Panc1 (cell line): ENCODE measurements at regions not wholly inside any gene's neighbourhood (a gene's known extent, or its start where the extent isn't known, plus 50 kb on each side); places are given as distances from the start of the nearest gene placed in this dataset.

Experiments used
- ATAC-seq: fragments of 200-7000 bp; cut with Tn5 transposase; 2 replicates; pipeline ENCODE4 v1.9.1; 2020; ENCODE audit warnings: mild to moderate bottlenecking, moderate library complexity
- BruUV-seq: library from RNA; stranded (reverse); fragments of 400-500 nt; replicated peaks from 2 replicates; lab custom pipeline; 2021; lab: Mats Ljungman, UMichigan
- CTCF ChIA-PET: fragments of 300-600 bp; sonication (Branson Sonifier 250); formaldehyde crosslinking; loops from one replicate; lab custom pipeline; 2022; ENCODE audit warnings: antibody characterized with exemption; lab: Charles Lee
- POLR2A ChIA-PET: fragments of 300-600 bp; sonication (Branson Sonifier 250); formaldehyde crosslinking; loops from one replicate; lab custom pipeline; 2022; ENCODE audit warnings: antibody characterized with exemption; lab: Charles Lee
- DNase-seq: peaks from one replicate; pipeline ENCODE4 v3.0.0-alpha.2; 2010; ENCODE audit warnings: low read depth, low spot score
- H3K27ac ChIP-seq: 2 replicates; pipeline ENCODE4 v1.5.1; 2011; ENCODE audit warnings: mild to moderate bottlenecking, low read length, inconsistent platforms
- H3K27me3 ChIP-seq: fragments of 200-500 bp; sonication (Bioruptor generic); 2 replicates; pipeline ENCODE4 v1.6.0; 2014; ENCODE audit warnings: low read length, inconsistent platforms; ENCODE audit not compliant: control insufficient read depth, insufficient read depth
- H3K36me3 ChIP-seq: fragments of 200-500 bp; sonication (Bioruptor generic); 2 replicates; pipeline ENCODE4 v1.5.1; 2014; ENCODE audit warnings: inconsistent platforms, mild to moderate bottlenecking, low read length, moderate library complexity; ENCODE audit not compliant: control insufficient read depth, insufficient read depth
- H3K4me1 ChIP-seq: 2 replicates; pipeline ENCODE4 v1.5.1; 2011; ENCODE audit warnings: inconsistent platforms, mild to moderate bottlenecking, low read length, moderate library complexity; ENCODE audit not compliant: control insufficient read depth, insufficient read depth
- H3K4me3 ChIP-seq, 2 experiments: 2 replicates each; pipeline ENCODE4 v1.5.1; 2011 to 2012; ENCODE audit warnings: low read depth in 2 of 2, low read length in 2 of 2, mild to moderate bottlenecking in 2 of 2, inconsistent platforms in 1 of 2, moderate library complexity in 1 of 2
- H3K9me3 ChIP-seq: fragments of 200-500 bp; sonication (Bioruptor generic); 2 replicates; pipeline ENCODE4 v1.5.1; 2014; ENCODE audit warnings: low read depth, mild to moderate bottlenecking, inconsistent platforms, low read length, moderate library complexity; ENCODE audit not compliant: control insufficient read depth, insufficient read depth
- CTCF ChIP-seq: fragments of 450-650 bp; IDR thresholded peaks from 2 replicates; pipeline ENCODE4 v1.5.1; 2017; ENCODE audit warnings: mild to moderate bottlenecking
- POLR2AphosphoS5 ChIP-seq: IDR thresholded peaks from 2 replicates; pipeline ENCODE4 v1.6.1; 2012; ENCODE audit warnings: mild to moderate bottlenecking, low read depth, low read length, moderate library complexity
- REST ChIP-seq, 2 experiments: IDR thresholded peaks; 2 replicates each; pipeline ENCODE4 v1.6.1; 2011 to 2012; ENCODE audit warnings: low read depth in 2 of 2, control low read depth in 1 of 2, low read length in 1 of 2, mild to moderate bottlenecking in 1 of 2, moderate library complexity in 1 of 2; ENCODE audit not compliant: insufficient read depth in 1 of 2
- SIN3A ChIP-seq: IDR thresholded peaks from 2 replicates; pipeline ENCODE4 v1.6.1; 2012; ENCODE audit warnings: low read depth, mild to moderate bottlenecking, low read length, moderate library complexity, borderline replicate concordance; ENCODE audit not compliant: insufficient read depth
- TCF7L2 ChIP-seq: IDR thresholded peaks from 2 replicates; pipeline ENCODE4 v1.6.1; 2011; ENCODE audit warnings: mild to moderate bottlenecking, low read depth, low read length, inconsistent platforms
- in situ Hi-C: cut with HindIII; loops from 2 replicates; pipeline ENCODE4 v1.10.0; 2016; ENCODE audit warnings: low sequenced_read_pairs, low pct_unique_long_range_greater_than_20kb
- intact Hi-C: fragments of 100-400 bp; cut with micrococcal nuclease; formaldehyde crosslinking; loops from one replicate; pipeline ENCODE4 v1.10.0; 2022; ENCODE audit not compliant: unreplicated experiment

- no peak for ATAC-seq
- in situ Hi-C loops (no loop called here), intact Hi-C loops (no loop called here)
- H3K27me3 ChIP-seq: no peaks in the 10 kb centered on the region
- no peak overlapping the region for H3K27ac ChIP-seq
- no peaks in the 10 kb centered on the region for H3K36me3 ChIP-seq
- TF ChIP-seq POLR2AphosphoS5 (no peak), REST (IDR thresholded peaks at IDR 0.05; ENCODE audit: insufficient read depth in 1 of 2, low read depth in 2 of 2, low read length in 1 of 2) (no peak), CTCF (no peak), SIN3A (no peak), TCF7L2 (no peak)
- no TSS peak for BruUV-seq
- DNase-seq: no peak
- no peaks in the 10 kb centered on the region for H3K4me1 ChIP-seq
- CTCF ChIA-PET: no interaction called here
- POLR2A ChIA-PET: no interaction called here
- no peak overlapping the region for H3K4me3 ChIP-seq
- H3K9me3 ChIP-seq: no peaks in the 10 kb centered on the region
Measured at GRCh38 chr1:221933814-221934213, 191.9 kb upstream of the DUSP10 start.

GRCh38 chr1:221926441-221926840 lies 184.6 kb upstream of the DUSP10 start:
- no peak for ATAC-seq
- Histone ChIP-seq H3K4me1 (no peaks in the 10 kb centered on the region), H3K36me3 (no peaks in the 10 kb centered on the region), H3K27me3 (no peaks in the 10 kb centered on the region), H3K9me3 (no peaks in the 10 kb centered on the region), H3K27ac (no peak overlapping the region), H3K4me3 (no peak overlapping the region)
- BruUV-seq: no TSS peak
- DNase-seq: no peak
- TF ChIP-seq SIN3A (no peak), CTCF (no peak), TCF7L2 (no peak), POLR2AphosphoS5 (no peak), REST (IDR thresholded peaks at IDR 0.05; ENCODE audit: insufficient read depth in 1 of 2, low read depth in 2 of 2, low read length in 1 of 2) (no peak)
- intact Hi-C loops: no loop called here
- in situ Hi-C loops: no loop called here
- ChIA-PET POLR2A (no interaction called here), CTCF (no interaction called here)
